HG03025 (cell line): ENCODE measurements at regions not wholly inside any gene's neighbourhood (a gene's known extent, or its start where the extent isn't known, plus 50 kb on each side); places are given as distances from the start of the nearest gene placed in this dataset.

Source experiments
- ATAC-seq: cut with Tn5 transposase; IDR thresholded peaks from one replicate; pipeline ENCODE4 v1.9.1; 2021; ENCODE audit warnings: mild to moderate bottlenecking, moderate library complexity; ENCODE audit not compliant: unreplicated experiment, low FRiP score

DNA sequence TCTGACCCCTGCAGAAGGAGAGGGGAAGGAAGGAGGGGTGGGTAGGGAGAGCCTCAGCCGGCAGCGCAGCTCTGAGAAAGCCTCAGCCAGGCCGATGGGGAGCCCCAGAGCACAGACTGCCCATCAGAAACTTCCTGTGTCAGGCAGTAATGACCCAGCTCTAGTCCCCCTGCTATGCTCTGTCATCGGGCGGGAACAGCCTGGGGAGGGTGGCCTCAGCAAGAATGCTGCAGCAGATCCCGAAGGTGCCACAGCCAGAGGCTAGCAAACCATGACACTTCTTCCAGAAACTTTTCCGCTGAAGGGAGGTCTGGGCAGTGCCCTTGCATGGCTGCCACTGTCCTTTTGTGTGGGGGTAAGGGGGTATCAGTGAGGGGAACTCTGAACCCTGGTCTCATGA lies 279.0 kb downstream of the BCOR start:
- ATAC-seq: no peak

DNA sequence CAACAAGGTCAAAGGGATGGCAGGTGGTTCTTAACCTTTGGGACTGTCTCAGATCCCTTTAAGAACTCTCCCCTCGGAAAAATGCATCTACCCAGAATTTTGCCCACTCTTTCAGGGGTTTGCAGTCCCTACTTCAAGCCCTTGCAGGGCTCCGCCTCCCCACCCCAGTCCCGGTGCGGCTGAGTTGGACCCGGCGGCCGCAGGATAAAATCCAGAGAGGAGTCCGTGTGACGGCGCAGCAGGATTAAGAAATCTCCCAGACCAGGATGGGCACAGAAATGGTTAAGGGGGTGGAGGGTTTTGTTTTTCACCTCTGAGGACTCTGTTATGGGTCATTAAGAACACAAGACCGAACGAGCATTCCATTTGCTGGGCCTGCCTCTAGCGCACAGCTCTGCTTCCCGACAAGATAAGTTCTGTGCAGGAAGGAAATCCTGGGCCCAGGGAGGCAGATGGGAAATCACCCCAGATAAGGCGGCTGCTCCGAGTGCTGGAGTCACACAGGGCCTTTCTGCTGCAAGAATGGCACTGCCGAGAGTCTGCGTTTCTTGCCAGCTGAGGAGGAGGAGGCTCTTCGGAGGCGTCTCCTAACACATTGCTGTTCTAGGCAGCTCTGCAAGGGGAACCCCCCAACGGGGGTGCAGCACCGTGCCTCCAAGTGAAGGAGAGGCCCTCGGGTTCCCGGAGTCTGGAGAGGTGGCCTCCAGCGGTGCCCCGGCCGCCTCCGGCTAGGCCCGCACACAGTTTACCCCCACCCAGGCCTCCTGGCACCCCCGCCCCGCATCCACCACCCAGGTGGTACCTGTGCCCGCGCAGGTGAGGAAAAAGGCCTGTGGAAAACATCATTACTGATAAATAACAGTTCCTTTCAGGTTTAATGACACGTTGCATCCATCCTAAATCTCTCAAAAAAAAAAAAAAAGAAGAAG lies 277.6 kb downstream of the BCOR start:
- no peak for ATAC-seq

DNA sequence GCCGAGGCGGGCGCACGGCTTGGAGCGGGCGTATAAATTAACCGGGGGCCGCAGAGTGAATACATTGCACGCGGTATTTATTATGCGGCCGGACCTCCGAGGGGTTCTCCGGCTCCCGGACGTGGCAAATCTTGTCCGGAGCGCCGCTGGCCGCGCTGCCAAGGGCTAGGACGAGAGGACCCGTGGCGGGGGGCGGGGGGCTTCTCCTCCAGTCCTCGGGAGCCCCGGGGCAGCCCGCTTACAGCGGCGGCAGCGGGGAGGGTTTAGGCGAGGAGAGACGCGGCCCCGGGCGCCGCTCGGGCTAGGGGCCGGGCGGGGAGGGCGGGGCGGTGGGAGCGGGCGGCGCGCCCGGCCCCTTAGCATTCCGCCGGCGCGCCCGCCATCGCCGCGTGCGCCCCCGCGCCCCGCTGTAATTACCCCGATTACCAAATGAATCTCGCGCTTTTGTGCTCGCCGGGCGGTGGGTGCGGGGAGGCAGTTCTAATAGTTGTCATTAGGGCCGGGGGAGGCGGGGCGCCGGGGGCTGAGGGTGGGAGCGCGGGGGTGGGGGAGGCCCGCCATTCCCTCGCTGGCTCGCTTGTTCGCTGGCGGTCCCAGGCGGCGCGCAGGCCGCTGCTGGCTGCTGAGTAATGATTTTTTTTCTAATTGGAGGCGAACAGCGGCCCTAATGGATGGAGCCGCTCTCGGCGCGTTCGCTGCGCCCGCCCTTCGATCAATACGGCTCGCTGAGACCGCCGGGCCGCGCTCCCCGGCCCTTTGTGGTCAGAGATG lies 276.6 kb downstream of the BCOR start:
- ATAC-seq: no peak

- no peak for ATAC-seq
Observed at GRCh38 chrX:39821709-39822095, 276.1 kb downstream of the BCOR start.

DNA sequence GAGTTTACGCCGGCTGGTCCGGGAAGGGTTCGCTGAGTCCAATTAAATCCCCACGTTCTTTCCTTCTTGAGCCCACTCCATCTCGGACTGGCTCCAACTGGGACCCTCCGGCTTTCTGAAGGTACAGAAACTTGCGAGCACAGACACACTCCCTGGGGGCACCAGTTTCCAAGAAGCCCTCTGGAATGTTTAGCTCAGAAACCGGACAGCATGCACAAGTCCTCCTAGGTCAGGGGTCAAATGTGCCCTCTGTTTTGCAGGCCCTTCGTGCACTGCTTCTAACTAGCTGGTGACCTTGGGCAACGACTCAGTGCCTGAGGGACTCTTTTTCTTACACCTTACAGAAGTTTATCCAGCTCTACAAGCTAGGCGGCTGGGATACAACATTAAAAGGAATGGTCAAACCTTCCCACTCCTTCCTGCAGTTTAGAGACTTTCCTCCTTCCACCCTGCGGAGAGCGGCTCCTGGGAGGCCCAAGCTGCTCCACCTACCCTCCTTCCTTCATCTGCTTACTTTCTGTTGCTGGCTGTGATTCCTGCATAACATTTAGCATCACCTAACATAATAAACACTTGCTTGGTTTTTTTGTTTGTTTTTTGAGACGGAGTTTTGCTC lies 275.5 kb downstream of the BCOR start:
- ATAC-seq: no peak

DNA sequence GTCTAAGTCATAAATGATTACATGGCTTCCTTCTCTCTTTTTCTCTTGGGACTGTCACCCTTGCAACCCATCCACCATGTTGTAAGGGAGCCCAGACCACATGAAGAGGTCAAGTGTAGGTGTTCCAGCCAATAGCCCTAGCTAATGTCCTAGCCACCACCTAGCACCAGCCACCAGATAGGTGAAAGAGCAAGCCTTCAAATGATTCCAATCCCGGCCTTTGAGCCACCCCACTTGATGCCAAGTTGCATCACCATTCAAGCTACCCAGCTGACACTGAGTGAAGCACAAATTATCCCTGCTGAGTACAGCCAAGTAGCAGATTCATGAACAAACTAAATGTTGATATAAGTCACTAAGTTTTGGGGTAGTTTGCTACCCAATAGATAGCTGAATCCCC lies 274.3 kb downstream of the BCOR start:
- ATAC-seq: no peak

DNA sequence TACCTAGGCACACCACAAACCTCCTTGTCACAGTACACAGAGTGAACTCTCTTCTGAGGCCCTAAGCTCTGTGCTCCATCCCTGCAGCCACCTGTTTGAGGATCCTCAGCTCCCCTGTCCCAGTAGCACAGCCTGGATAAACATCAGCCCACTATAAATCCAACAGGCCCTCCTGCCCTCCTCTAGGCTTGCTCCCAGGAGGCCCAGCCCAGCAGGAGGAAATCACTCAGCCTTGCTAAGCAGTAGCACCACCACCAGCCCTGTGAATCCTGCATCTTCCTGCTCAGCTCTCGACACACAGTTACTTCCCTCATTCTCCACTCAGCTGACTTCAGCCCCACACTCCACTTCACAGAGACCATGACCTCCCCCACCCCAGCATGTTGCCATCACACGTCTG lies 273.9 kb downstream of the BCOR start:
- ATAC-seq: no peak

- ATAC-seq: no peak
Observed at GRCh38 chrX:39826813-39827543, 270.8 kb downstream of the BCOR start.

DNA sequence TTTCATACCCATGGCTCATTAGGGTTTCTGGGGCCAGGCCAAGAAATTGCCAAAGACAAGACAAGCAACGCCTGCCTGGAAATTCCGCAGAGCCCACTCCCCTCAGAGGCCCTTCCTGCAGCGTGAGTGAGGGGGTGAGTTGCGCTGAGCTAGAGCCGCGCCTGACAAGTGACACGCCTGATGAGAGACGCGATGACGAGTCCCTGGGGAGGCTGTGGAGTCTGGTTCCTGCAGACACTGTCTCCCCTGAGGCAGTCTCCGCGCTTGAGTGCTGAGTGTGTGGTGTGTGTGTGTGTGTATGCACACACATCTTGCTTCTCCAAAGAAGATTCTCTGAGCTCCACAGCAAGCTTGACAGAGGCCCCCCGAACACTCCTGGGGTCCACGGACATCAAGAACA lies 269.8 kb downstream of the BCOR start:
- ATAC-seq: no peak

- no peak for ATAC-seq
Observed at GRCh38 chrX:39828971-39829370, 268.8 kb downstream of the BCOR start.

DNA sequence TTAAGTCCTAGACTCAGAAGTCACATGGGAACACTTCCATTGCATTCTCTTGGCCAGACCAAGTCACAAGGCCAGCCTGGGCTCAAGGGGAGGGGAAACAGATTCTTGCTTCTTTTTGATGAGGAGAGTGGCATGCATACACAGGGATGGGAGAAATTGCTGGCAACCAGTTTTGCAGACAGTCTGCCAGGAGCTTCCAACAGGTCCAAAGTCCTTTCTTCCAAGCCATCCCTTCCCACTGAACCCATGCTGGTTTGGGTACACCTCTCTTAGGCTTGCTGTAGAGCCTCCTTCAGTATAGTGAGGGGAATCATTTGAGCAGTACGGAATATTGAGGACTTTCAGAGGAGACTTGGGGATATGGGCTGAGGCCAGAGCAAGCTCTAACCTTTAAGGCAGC lies 267.8 kb downstream of the BCOR start:
- ATAC-seq: no peak

- ATAC-seq: no peak
Observed at GRCh38 chrX:39830414-39830813, 267.3 kb downstream of the BCOR start.

DNA sequence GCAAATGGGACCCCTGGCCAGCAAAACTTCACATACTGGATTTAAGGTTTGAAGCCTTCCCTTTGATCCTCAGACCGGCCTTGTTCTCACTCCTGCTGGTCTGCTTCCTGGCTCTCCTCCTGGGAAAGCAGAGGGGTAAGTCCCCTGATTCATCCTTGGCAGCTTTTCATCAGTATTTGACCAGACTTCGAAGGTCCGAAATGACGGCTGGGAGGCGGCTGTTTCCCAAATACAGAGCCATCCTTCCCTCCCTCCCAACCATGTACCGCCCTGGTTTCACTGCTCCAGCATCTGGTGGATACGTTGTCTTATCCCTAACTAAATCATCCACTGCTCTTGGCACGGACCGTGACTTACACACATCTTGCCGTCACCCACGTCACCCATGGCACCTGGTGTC lies 265.5 kb downstream of the BCOR start:
- no peak for ATAC-seq

DNA sequence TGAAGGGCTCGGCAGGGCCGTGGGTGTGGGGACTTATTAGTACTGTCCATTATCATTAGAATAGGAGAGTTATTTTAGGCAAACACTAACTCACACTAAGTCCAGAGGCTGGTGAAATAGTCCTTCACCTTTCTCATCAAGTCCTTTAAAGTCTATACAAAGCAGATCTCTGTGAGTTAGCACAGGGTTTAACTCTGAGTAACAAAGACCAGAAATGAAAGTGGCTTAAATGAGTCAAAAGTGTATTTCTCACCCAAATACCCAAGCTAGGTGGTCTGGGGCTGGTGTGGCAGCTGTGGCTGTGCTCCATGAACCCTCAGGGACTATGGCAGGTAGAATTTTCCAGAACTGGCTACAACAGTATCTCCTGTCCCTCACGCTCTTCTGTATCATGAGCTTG lies 263.2 kb downstream of the BCOR start:
- no peak for ATAC-seq

DNA sequence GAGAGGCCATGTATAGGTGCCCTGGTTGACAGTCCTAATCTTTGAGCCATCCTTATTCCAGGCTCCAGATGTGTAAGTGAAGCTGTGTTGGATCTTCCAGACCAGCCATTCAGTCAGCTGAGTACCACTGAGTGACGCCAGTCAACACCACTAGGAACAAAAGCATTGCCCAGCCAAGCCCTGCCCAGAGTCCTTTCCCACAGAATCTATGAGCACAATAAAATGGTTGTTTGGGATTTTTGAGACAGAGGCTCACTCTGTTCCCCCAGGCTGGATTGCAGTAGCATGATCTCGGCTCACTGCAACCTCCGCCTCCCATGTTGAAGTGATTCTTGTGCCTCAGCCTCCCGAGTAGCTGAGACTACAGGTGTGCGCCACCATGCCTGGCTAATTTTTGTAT lies 262.5 kb downstream of the BCOR start:
- ATAC-seq: no peak

DNA sequence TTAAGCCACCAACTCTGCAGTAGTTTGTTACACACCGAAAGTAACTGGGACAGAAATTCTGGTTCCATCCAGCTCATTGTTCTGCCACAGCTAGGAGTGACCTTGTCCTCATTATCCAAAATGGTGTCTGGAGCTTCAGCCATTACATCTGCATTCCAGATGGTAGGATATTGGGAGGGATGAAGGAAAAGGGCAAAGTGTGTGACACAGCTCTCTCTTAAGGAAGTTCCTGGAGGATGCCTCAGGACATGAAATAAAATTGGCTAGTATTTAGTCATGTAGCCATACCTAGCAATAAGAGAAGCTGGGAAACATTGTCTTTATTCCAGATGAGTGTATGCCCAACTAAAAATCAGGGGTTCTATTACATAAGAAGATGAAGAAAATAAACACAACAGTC lies 262.0 kb downstream of the BCOR start:
- no peak for ATAC-seq

DNA sequence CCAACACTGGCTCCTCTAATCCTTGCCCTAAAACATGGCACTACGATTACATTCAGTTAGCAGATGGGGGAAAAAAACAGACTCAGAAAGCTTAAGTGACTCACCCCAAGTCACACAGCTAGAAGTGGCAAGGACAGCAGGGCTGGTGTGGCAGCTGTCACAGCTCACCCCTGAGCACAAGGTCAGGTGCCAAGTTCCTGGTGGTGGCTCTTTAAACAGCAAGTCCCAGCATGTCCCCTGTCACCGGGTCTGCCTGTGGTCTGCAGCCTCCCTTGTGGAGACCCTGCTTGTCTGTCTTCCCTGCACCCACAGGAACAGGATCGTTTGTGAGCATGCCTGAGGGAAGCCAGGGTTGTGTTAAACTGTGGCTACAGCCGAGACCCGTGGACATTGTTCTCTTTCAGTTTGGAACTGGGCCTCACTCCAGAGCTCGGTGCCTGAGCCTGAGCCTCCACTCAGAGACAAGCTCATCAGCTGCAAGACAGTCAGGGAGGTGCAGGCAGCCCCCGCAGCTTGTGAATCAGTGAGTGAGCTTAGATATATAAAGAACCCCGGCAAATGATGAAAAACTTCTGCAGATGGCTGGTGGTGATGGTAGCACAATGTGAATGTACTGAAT lies 260.8 kb downstream of the BCOR start:
- no peak for ATAC-seq

GRCh38 chrX:39837688-39838087 lies 260.1 kb downstream of the BCOR start:
- no peak for ATAC-seq

GRCh38 chrX:39839371-39839770 lies 258.4 kb downstream of the BCOR start:
- no peak for ATAC-seq

DNA sequence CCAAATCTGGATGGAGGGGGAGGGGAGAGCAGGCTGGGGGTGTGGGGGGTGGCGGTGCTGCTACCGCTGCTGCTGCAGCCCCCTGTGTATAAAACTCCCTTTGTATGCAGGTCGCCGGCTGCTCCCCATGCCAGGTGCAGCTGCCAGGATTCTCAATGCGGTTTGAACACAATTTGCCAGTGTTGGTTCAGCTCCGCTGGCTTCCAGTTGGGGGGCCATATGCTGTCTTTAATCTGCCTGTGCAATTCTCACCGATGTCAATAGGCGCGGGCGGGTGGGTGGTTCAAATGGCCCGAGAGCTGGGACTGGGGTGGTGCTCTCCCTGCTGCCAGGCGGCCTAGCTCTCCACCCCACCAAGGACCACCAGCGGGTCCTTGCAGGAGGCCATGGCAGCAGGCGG lies 257.6 kb downstream of the BCOR start:
- ATAC-seq: no peak
